GM23248 (cell line): ENCODE measurements at regions not wholly inside any gene's neighbourhood (a gene's known extent, or its start where the extent isn't known, plus 50 kb on each side); places are given as distances from the start of the nearest gene placed in this dataset.
"Not testable (repeated sequence)": the region's sequence is repeated elsewhere in the genome, so short reads cannot be mapped to it uniquely, and the experiment has no call there.

ENCODE experiments used
- DNase-seq: peaks from one replicate; pipeline ENCODE4 v3.0.0-alpha.2; 2015
- H2AFZ ChIP-seq: fragments of 200-600 bp; sonication (generic); 2 replicates; pipeline ENCODE4 v1.6.1; 2016; ENCODE audit warnings: antibody characterized with exemption
- H3F3A ChIP-seq: fragments of 200-600 bp; sonication (generic); 2 replicates; pipeline ENCODE4 v1.6.1; 2016; ENCODE audit warnings: mild to moderate bottlenecking, antibody characterized with exemption, mixed run types; ENCODE audit not compliant: insufficient read depth
- H3K27ac ChIP-seq: fragments of 200-600 bp; sonication (generic); 2 replicates; pipeline ENCODE4 v1.5.1; 2016; ENCODE audit warnings: mild to moderate bottlenecking
- H3K27me3 ChIP-seq: fragments of 200-600 bp; sonication (generic); replicated peaks from 2 replicates; pipeline ENCODE4 v1.6.1; 2016; ENCODE audit warnings: mild to moderate bottlenecking; ENCODE audit not compliant: insufficient read depth
- H3K36me3 ChIP-seq: fragments of 200-600 bp; sonication (generic); 2 replicates; pipeline ENCODE4 v1.6.1; 2016; ENCODE audit warnings: low read depth, mild to moderate bottlenecking
- H3K4me1 ChIP-seq: fragments of 200-600 bp; sonication (generic); 2 replicates; pipeline ENCODE4 v1.6.1; 2016; ENCODE audit warnings: mild to moderate bottlenecking; ENCODE audit not compliant: insufficient read depth
- H3K4me2 ChIP-seq: fragments of 200-600 bp; sonication (generic); one replicate; pipeline ENCODE4 v1.6.1; 2016; ENCODE audit warnings: mild to moderate bottlenecking; ENCODE audit not compliant: unreplicated experiment
- H3K4me3 ChIP-seq: fragments of 200-600 bp; sonication (generic); 2 replicates; pipeline ENCODE4 v1.5.1; 2016; ENCODE audit warnings: mild to moderate bottlenecking
- H3K79me2 ChIP-seq: fragments of 200-600 bp; sonication (generic); 2 replicates; pipeline ENCODE4 v1.6.1; 2016; ENCODE audit warnings: mild to moderate bottlenecking; ENCODE audit not compliant: insufficient read depth
- H3K9ac ChIP-seq: fragments of 200-600 bp; sonication (generic); 2 replicates; pipeline ENCODE4 v1.6.1; 2016; ENCODE audit warnings: mild to moderate bottlenecking
- H3K9me2 ChIP-seq: fragments of 200-600 bp; sonication (generic); 2 replicates; pipeline ENCODE4 v1.6.1; 2016; ENCODE audit warnings: mixed run types, mild to moderate bottlenecking, moderate library complexity; ENCODE audit not compliant: insufficient read depth
- H3K9me3 ChIP-seq: fragments of 200-600 bp; sonication (generic); one replicate; pipeline ENCODE4 v1.6.1; 2017; ENCODE audit warnings: low read depth
- H4K20me1 ChIP-seq: fragments of 200-600 bp; sonication (generic); 2 replicates; pipeline ENCODE4 v1.6.0; 2016; ENCODE audit not compliant: insufficient read depth
- WGBS, 2 experiments: methylation state at CpG; one replicate each; pipeline ENCODE4 v1.1.6; 2015 to 2017; ENCODE audit warnings: low lambda C conversion rate in 2 of 2, low coverage in 1 of 2; ENCODE audit errors: missing lambda C conversion rate in 2 of 2; 5-methylcytosine and 5-hydroxymethylcytosine counted together
- in situ Hi-C: fragments of 300-500 bp; cut with MboI; formaldehyde crosslinking; loops from 2 replicates; pipeline ENCODE4 v1.15.0; 2020

DNA sequence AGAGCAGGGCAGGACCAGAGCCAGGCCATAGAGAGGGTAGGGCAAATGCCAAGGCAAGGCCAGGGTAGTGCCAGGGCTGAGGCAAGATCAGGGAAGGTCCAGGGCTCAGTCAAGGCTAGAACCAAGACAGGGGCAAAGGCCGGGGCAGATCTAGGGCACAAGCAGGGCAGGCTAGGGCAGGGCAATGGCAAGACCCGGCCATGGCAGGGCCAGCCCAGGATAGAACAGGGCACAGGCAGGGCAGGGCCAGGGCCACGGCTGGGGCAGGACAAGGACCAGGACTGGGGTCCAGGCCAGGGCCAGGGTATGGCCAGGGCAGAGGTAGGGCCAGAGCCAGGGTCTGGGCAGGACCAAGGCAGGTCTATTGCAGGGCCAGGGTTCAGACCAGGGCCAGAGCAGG lies 2873.2 kb downstream of the RPIA start:
- H3K4me3 ChIP-seq, H3K4me2 ChIP-seq, H3K36me3 ChIP-seq, H3K79me2 ChIP-seq, H3K9ac ChIP-seq, DNase-seq, H4K20me1 ChIP-seq, H3K27ac ChIP-seq, in situ Hi-C loops, H3K27me3 ChIP-seq, H3K9me3 ChIP-seq, H2AFZ ChIP-seq, H3F3A ChIP-seq, H3K9me2 ChIP-seq, H3K4me1 ChIP-seq: not testable (repeated sequence)
- WGBS, 2 experiments = 40 to 47% methylated on average over 3 of the region's 3 CpGs

DNA sequence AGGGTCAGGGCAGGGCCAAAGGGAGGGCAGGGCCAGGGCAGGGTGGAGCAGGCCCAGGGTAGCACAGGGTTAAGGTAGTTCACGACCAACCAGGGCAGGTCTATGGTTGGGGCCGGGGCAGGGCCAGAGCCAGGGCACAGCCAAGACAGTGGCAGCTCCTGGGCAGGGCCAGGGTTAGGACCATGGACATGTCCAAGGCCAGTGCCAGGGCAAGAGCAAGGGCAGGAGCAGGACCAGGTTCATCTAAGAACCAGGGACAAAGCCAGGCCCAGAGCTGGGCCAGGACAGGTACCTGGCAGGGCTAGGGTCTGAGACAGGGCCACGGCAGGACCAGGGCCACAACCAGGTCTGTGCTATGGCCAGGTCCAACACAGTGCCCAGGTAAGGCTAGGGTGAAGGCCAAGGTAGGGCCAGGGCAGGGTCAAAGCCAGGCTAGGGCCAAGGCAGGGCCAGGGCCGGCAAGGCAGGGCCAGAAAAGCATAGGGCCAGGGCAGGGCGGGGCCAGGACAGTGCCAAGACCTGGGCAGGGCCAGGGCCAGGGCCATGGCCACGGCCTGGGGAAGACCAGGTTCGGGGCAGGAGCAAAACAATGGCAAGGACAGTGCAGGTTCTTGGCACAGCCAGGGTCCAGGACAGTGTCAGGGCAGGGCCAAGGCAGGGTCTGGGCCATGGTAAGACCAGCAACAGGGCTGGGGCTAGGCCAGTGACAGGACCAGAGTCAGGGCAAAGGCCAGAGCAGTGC lies 2874.4 kb downstream of the RPIA start:
- in situ Hi-C loops, H3K4me3 ChIP-seq, H3K4me2 ChIP-seq: not testable (repeated sequence)

DNA sequence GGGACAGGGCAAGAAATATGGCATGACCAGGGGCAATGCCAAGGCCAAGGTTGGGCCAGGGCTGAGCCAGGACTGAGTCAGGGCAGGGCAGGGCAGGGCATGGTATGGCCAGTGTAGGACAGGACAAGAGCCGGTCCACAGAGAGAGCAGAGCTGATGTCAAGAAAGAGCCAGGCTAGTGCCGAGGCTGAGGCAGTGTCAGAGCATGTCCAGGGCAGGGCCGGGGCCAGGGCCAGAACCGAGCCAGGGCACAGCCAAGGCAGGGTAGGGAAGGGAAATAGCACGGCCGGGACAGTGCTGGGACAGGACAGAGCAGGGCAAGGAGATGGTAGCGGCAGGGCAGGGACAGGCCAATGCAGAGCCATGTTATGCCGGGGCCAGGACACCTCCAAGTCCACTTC lies 2875.1 kb downstream of the RPIA start:
- DNase-seq, in situ Hi-C loops, H3K27me3 ChIP-seq: not testable (repeated sequence)

More for the DNA sequence above, 2874.4 kb downstream of the RPIA start:
- not testable (repeated sequence) for H3K9me2 ChIP-seq, DNase-seq, H4K20me1 ChIP-seq, H3K4me1 ChIP-seq, H3K9ac ChIP-seq, H3K9me3 ChIP-seq, H2AFZ ChIP-seq, H3K27ac ChIP-seq, H3F3A ChIP-seq, H3K36me3 ChIP-seq, H3K27me3 ChIP-seq, H3K79me2 ChIP-seq
- 32 to 50% methylated on average over 6 to 7 of the region's 7 CpGs for WGBS, 2 experiments

DNA sequence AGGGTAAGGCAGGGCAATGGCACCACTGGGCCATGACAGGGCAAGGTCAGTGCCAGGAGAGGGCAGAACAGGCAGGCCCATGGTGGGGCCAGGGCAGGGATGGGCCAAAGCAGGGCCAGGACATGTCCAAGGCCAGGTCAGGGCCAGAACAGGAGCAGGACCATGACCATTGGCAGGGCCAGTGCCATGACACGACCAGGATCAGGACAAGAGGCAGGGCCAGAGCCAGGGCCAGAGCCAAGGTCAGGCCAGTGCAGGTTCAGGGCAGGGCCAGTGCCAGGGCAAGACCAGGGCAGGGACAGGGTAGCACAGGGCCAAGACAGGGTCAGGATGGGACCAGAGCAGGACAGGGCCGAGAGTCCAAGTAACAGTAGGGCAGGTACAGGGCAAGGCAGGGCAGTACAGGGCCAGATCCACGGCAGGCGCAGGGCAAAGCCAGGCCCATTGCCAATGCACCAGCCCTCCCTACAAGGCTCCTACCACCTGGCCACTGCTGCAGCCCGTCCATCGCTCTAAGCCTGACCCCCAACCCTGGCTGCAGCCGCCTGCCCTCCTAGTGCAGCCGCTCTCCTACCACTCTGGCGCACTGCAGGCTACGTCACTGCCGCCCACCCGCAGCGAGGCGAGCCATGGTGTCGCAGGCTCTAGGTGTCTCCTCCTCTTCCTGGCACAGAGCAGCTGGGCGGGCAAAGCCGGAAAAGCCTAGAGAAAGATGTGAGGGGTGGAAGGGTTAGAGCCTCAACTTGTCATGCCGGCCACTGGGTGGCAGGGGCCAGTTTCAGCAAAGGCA lies 2876.3 kb downstream of the RPIA start:
- H3K9me2 ChIP-seq, H2AFZ ChIP-seq, H3K4me1 ChIP-seq, H4K20me1 ChIP-seq, H3K4me2 ChIP-seq, DNase-seq, H3K9me3 ChIP-seq, H3K9ac ChIP-seq, H3K4me3 ChIP-seq, H3K27me3 ChIP-seq, in situ Hi-C loops, H3F3A ChIP-seq, H3K36me3 ChIP-seq, H3K79me2 ChIP-seq, H3K27ac ChIP-seq: not testable (repeated sequence)
- 67 to 82% methylated on average over 15 of the region's 18 CpGs for WGBS, 2 experiments

More for the DNA sequence above, 2875.1 kb downstream of the RPIA start:
- not testable (repeated sequence) for H3K27ac ChIP-seq, H3K4me1 ChIP-seq, H2AFZ ChIP-seq, H3K9me2 ChIP-seq, H3K4me3 ChIP-seq, H4K20me1 ChIP-seq, H3K79me2 ChIP-seq, H3K9me3 ChIP-seq, H3K4me2 ChIP-seq, H3K36me3 ChIP-seq, H3K9ac ChIP-seq, H3F3A ChIP-seq
- WGBS, 2 experiments = 46 to 54% methylated on average over 6 to 7 of the region's 8 CpGs

DNA sequence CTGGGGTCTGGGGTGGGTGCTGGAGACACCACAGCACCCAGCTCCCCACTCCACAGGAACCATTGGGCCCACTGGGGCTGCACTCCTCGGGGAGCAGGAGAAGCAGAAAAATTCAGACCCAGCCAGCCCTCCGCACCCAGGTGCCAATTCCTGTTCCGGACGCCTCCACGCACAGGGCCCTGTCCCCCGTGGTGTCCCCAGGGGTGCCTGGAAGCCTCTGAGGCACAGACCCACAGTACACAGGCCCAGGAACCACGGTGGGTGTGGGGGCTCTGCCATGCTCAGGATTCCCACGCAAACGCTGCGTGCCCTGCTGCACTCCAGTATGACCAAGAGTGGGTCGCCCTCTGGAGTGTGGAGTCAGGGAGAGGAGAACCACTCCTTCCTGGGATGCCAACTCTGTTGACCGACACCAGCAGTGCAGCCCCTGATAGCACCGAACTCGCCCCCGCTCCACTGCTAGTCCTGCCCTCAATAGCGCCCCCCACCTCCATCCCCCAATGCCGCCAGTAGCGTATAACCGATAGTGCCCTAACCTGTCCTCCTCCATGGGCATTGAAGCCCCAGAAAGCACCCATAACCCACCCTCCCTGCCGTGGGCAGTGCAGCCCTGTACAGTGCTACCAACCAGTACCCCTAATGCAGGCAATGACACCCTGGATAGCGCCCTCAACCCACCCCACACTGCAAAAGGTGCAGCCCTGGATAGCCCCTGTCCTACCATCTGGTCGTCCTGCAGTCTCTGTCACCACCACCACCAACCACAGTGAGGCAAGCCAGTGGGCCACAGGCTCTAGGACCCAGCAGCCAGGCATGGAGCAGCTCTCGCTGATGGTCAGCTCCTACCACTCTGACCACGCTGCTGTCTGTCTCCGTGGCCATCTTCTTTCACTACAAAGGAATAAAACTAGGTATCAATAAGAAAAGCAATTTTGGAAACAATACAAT lies 2877.2 kb downstream of the RPIA start:
- H4K20me1 ChIP-seq, DNase-seq, H3K27ac ChIP-seq, H3K4me1 ChIP-seq, H3K36me3 ChIP-seq, H2AFZ ChIP-seq, H3K4me2 ChIP-seq, H3K27me3 ChIP-seq, H3K9me3 ChIP-seq, H3K4me3 ChIP-seq, H3K79me2 ChIP-seq, H3K9ac ChIP-seq, H3K9me2 ChIP-seq, H3F3A ChIP-seq, in situ Hi-C loops: not testable (repeated sequence)
- 43 to 62% methylated on average over 14 to 21 of the region's 25 CpGs for WGBS, 2 experiments

DNA sequence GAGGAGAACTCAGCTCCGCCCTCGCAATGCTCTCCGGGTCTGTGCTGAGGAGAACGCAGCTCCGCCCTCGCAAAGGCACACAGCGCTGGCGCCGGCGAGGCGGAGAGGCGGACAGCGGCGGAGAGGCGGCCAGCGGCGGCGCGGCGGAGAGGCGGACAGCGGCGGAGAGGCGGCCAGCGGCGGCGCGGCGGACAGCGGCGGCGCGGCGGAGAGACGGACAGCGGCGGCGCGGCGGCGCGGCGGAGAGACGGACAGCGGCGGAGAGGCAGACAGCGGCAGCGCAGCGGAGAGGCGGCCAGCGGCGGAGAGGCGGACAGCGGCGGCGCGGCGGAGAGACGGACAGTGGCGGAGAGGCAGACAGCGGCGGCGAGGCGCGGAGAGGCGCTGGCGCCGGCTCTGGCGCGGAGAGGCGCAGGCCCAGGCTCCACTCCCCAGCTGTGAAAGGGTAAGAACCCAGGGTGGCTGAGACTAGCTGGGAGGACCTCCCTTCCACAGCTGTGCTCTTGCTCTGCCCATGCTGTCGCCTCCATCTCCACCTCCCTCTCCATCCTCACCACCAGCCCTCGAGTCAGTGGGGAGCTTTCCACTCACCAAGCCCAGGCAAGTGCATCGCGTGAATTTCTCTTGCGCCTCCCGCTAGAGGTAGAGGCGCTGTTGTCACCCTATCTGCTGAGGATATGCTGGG lies 2879.9 kb downstream of the RPIA start:
- WGBS, 2 experiments = 66 to 86% methylated on average over 31 to 76 of the region's 78 CpGs
- H3K4me3 ChIP-seq = not testable (repeated sequence)

DNA sequence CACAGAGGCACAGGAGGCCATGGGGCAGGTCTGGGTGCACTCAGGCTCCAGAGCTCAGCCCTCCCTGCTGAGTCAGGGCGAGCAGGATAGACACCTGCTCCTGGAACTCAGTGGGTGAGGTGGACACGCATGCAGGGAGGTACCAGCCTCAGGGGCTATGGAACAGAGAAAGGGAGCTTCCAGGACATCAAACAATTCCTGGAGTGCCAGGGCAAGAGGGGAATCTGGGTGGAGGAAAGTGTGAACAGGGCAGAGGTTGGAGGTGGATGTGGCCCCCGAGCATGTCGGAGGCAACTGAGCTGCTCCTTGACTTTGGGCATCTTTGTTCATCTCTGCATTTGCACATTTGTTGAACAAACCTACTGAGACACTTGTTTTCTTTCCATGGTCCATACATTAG lies 2881.5 kb downstream of the RPIA start:
- H4K20me1 ChIP-seq, in situ Hi-C loops, H3K9me2 ChIP-seq, DNase-seq, H3K27me3 ChIP-seq, H3K4me3 ChIP-seq, H3K9ac ChIP-seq, H3F3A ChIP-seq, H3K27ac ChIP-seq, H3K36me3 ChIP-seq, H3K4me1 ChIP-seq, H2AFZ ChIP-seq, H3K79me2 ChIP-seq, H3K9me3 ChIP-seq, H3K4me2 ChIP-seq: not testable (repeated sequence)
- 38 to 44% methylated on average over 4 of the region's 4 CpGs for WGBS, 2 experiments

More for the DNA sequence above, 2879.9 kb downstream of the RPIA start:
- H3K9ac ChIP-seq, H3F3A ChIP-seq, H3K9me3 ChIP-seq, in situ Hi-C loops, H3K27me3 ChIP-seq, H2AFZ ChIP-seq, H3K79me2 ChIP-seq, H4K20me1 ChIP-seq, H3K9me2 ChIP-seq, H3K4me1 ChIP-seq, H3K27ac ChIP-seq, H3K36me3 ChIP-seq, H3K4me2 ChIP-seq: not testable (repeated sequence)
- peak; percentile 49 for DNase-seq
